Stimulated activated CD8-positive, alpha-beta memory T cell treated with anti-CD3 and anti-CD28 coated beads, Interleukin-12 subunit alpha, Interleukin-12 subunit beta, amount 100 ng/mL, for 1 hour (primary cell): ENCODE measurements at regions not wholly inside any gene's neighbourhood (a gene's known extent, or its start where the extent isn't known, plus 50 kb on each side); places are given as distances from the start of the nearest gene placed in this dataset.
"Not testable (repeated sequence)": the region's sequence is repeated elsewhere in the genome, so short reads cannot be mapped to it uniquely, and the experiment has no call there.

Source experiments
- DNase-seq: peaks from one replicate; pipeline ENCODE4 v3.0.0-alpha.2; 2020; ENCODE audit warnings: low read depth

DNA sequence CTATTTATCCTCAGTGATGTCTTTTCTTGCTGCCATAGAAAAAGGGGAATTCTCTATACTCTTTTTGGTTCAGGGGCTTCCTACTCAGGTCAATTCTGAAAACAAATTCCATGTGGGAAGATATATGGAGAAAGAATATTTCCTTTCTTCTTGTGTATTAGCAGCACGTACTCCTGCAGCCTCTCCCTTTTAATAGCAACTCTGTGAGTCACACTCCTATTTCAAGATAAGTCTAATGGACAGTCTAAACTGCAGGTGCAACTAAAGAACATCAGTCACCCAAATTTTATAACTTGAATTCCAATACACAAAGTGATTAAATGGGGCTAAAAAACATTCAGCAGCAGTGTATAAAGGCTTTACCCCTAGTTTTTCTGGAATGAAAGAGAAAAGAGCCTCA lies 942.2 kb downstream of the CNTNAP5 start:
- DNase-seq: no peak

DNA sequence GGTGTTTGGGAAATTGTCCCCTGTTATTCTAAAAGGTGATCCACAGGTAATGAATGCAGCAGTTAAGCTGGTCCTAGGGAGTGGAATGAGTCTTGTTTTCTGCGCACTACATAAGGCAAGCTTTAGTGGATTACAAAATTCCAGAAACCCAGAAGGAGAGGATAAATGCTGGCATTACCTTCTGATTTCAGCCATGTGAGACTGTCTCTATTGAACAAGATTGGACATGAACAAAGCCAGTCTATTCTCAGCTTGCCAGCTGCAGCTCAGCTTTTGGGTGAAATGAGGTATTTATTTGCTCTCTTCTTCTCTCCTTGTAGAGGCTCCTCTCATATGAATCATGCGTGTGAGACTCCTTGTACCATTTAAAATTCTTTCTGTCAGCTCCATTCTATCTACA lies 944.9 kb downstream of the CNTNAP5 start:
- no peak for DNase-seq

GRCh38 chr2:124973396-124973795 lies 948.3 kb downstream of the CNTNAP5 start:
- DNase-seq: no peak

- DNase-seq: no peak
Measured at GRCh38 chr2:124975224-124975623, 950.1 kb downstream of the CNTNAP5 start.

GRCh38 chr2:124975648-124976047 lies 950.6 kb downstream of the CNTNAP5 start:
- no peak for DNase-seq

GRCh38 chr2:124978597-124978996 lies 953.5 kb downstream of the CNTNAP5 start:
- no peak for DNase-seq

DNA sequence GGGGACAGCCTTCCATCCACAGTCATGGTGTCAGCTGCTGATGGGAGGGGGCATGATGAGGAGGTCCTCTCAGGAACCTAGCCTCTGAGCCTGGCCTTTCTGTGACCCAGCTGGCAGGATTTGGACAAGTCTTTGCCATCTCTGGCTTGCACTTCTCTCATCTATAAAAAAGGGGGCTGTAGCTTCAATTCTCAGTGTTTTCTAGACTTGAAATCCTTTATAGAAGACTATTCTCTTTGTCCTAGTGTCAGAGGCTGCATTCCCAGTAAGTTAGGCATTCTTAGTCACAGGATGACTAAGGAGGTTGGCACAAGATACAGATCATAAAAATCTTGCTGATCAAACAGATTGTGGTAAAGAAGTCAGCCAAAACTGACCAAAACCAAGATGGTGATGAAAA lies 958.5 kb downstream of the CNTNAP5 start:
- DNase-seq: no peak

- DNase-seq: no peak
Measured at GRCh38 chr2:124985270-124985669, 960.2 kb downstream of the CNTNAP5 start.

DNA sequence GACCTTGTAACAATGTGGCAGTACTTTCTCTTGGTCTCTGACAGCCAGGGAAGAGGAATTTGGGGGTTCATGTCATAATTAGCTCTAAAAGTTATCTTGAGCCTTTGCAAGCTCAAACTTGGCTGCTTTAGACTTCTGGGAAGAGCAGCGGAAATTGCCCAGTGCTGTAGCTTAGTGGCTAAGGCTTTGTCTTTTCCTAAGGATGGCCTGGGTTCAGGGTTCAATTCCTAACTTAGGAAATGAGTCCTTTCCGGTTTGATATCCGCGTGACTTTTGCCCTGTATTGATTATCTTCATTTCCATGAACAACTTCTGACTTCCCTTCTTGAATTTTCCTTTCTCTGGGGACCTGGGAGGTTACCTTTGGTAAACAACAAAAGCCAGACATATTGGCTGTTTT lies 961.0 kb downstream of the CNTNAP5 start:
- DNase-seq: no peak

GRCh38 chr2:124986870-124987269 lies 961.8 kb downstream of the CNTNAP5 start:
- not testable (repeated sequence) for DNase-seq

GRCh38 chr2:124987436-124987835 lies 962.3 kb downstream of the CNTNAP5 start:
- not testable (repeated sequence) for DNase-seq

DNA sequence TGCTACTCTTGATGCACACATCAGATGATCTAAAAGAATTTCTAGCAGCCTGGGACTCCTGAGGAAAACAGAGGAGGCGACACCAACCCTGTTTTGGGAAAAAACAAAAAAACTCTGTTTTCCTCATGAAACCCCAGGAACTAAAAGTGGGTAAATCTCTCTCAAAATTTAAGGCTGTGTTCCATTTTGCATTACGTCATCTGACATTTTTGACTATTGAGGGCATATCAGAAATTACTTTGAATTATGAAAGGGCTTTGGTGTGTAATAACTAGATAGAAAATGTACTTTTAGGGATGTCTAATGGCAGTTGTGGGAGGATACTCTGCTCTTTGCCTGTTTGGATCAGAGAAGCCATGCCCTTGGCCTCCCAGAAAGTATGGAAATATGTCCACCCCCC lies 963.0 kb downstream of the CNTNAP5 start:
- DNase-seq: no peak

DNA sequence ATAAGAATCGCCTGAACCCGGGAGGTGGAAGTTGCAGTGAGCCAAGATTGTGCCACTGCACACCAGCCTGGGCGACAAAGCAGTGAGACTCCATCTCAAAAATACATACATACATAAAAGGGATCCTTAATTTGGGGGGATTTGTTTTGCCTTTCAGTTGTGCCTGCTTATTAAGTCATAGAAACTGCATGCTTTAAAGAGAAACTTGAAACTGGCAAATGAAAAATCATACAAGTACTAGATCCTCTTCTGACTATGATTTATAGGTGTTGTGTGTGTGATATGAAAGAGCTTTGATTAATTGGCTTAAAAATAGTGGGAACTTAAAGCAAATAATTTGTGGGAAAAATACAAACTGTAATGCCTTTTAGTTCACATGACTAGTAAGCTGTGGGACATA lies 963.7 kb downstream of the CNTNAP5 start:
- no peak for DNase-seq

DNA sequence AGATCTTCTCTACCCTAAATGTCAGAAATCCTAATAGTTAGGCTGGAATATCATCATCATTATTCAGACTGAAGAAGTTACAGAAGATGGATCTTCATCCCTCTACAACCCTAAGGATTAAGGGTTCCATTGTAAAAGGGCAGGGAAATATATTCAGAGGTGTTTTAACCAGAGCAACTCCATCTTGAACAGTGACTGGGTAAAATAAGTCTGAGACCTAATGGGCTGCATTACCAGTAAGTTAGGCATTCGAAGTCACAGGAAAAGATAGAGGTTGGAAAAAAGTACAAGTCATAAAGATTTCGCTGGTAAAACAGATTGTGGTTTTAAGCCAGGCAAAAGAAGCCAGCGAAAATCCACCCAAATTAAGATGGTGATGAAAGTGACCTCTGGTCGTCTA lies 968.7 kb downstream of the CNTNAP5 start:
- no peak for DNase-seq

- DNase-seq: no peak
Measured at GRCh38 chr2:124995185-124995912, 970.3 kb downstream of the CNTNAP5 start.

- DNase-seq: no peak
Measured at GRCh38 chr2:124996406-124996805, 971.3 kb downstream of the CNTNAP5 start.

DNA sequence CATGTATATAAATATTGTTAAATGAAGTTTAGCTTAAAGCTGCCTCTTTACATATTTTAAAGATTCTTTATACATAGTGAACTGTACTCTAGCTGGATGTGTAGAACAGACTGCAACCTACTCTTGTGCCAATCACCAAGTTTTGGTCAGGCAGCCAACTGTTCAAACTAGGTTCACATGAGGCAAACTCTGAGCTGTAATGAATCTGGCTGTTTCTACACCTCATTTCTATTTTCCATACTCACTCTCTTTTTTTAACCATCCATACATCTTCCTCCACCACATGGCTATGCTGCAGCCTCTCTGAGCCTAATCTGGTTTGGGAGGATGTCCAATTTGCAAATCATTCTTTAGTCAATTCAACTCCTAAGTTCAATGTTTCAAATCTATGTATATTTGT lies 974.8 kb downstream of the CNTNAP5 start:
- DNase-seq: no peak

DNA sequence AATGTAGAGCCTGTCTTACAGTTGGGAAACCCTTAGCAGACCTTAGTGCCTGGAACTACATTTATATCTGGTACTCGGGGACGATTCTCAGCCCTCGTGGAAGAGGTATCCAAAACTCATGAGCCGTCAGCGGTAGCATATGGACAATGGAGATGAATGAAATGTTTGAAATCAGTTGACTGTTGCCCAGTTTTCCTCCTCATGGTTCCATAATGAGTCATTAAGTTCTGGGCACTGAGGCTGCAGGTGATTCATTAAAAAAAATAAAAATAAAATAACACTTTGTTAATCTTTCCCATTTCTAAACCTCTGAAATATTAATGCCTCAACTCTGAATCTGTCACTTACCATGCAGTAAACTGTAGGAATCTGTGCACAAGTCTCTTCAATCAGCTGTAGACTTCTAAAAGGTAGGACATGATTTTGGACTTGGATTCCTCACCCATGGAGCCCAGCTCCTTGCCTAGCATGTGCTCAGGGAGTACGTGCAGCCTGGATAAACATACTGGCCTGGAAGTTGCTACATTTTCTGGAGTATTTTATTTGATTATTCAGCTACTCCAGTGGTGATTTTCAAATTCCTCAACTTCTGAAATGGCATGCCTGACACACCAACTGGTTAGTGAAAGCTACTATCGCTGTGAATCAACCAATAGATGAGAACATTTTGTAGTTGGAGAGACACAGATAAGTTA lies 979.2 kb downstream of the CNTNAP5 start:
- DNase-seq: no peak

DNA sequence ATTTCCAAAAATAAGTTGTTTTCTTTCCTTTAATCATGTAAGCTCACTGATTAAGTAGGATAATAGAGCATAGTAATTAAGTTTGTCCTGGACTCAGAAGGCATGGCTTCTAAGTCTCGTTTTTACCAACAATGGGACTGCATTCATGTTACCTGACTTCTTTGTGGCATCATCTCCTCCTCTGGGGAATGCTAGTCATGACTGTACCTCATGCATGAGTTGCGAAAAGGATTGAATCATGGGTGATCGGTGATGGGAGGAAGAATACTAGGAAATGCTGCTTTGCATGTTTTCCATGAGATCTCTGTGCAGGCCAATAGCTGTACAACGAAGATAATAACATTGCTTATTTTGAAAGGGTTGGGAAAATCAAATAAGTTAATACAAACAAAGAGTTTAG lies 981.6 kb downstream of the CNTNAP5 start:
- no peak for DNase-seq

DNA sequence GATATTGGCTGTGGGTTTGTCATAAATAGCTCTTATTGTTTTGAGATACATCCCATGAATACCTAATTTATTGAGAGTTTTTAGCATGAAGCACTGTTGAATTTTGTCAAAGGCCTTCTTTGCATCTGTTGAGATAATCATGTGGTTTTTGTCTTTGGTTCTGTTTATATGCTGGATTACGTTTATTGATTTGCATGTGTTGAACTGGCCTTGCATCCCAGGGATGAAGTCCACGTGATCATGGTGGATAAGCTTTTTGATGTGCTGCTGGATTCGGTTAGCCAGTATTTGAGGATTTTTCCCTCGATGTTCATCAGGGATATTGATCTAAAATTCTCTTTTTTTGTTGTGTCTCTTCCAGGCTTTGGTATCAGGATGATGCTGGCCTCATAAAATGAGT lies 1003.6 kb downstream of the CNTNAP5 start:
- DNase-seq: not testable (repeated sequence)

DNA sequence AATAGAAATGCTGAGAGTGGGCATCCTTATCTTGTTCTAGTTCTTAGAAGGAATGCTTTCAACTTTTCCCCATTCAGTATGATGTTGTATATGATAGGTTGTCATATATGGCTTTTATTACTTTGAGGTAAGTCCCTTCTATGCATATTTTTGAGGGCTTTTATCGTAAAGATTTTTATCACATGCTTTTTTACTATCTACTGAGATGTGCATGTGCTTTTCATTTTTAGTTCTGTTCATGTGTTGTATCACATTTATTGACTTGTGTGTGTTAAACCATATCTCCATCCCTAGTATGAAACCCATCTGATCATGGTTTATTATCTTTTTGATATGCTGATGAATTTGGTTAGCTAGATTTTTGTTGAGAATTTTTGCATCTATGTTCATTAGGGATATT lies 1008.8 kb downstream of the CNTNAP5 start:
- DNase-seq: no peak

- no peak for DNase-seq
Measured at GRCh38 chr2:125037135-125037653, 1012.1 kb downstream of the CNTNAP5 start.

GRCh38 chr2:125041846-125042245 lies 1016.8 kb downstream of the CNTNAP5 start:
- no peak for DNase-seq

DNA sequence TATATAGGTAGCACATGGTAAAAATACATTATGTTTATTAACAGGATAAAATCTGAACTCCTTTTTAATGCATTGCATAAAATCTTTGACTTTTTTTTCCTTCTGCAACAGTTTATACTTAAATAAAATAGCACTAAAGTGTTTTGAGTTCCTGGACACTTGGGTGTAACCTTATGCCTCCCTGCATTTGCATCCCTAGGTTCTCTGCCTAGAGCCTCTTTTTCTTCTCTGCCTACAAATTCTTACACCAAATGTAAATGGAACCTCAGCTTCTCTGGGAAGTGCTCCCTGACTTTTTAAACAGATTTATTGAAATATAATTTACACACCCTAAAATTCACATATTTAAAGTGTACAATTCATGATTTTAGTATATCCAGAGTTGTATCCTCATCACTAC lies 1017.6 kb downstream of the CNTNAP5 start:
- DNase-seq: no peak
